ENCODE measurements at regions not wholly inside any gene's neighbourhood (a gene's known extent, or its start where the extent isn't known, plus 50 kb on each side); places are given as distances from the start of the nearest gene placed in this dataset.
"Not testable (repeated sequence)": the region's sequence is repeated elsewhere in the genome, so short reads cannot be mapped to it uniquely, and the experiment has no call there.

DNA sequence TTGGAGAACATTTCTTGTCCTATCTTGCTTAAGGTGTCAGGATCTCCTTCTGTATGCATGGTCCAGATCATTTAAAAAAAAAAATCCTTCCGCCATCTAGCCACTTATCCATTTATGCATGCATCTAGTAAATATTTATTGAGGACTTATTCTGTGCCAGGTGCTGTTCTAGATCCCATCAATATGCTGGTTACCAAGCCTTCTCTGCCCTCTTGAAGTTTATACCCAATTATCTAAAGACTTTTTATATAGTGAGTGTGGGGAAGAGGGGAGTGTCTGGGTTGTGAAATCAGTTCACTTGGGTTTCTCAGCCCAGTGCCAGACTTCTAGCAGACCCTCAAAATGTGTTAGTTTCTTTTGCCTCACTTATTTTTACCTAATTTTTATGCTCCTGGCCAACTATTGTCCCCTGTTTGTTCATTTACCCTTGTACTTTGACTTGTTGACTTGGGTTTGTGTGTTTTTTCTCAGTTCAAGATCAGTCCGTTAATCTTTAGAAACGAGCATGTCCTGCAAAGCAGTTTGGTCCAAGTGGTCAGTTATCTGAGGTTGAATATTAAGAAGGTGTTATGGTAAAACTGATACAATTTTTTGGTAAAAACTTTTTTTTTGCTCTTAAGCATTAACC lies 488.9 kb downstream of the PCNX1 start:
- DNase-seq, result no peak

GRCh38 chr14:71397371-71397770 lies 490.1 kb downstream of the PCNX1 start:
- no peak for DNase-seq

DNA sequence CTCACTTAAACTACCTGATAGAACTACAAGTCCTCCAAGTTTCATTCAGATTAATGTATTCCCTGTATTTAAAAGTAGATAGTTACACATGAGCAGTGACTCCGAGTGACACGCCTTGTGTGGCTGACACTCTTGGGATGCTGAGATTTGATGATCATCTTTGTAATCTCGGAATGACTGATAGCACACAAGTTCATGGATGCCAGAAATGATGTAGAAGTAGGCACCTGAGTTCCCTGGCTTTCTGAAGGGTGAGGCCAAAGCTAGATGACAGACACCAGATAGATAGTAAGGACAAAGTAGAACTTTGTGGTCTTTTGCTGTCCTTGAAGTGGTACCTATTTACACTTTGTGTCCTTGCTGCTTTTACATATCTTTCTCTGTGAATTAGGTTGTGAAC lies 491.2 kb downstream of the PCNX1 start:
- no peak for DNase-seq

DNA sequence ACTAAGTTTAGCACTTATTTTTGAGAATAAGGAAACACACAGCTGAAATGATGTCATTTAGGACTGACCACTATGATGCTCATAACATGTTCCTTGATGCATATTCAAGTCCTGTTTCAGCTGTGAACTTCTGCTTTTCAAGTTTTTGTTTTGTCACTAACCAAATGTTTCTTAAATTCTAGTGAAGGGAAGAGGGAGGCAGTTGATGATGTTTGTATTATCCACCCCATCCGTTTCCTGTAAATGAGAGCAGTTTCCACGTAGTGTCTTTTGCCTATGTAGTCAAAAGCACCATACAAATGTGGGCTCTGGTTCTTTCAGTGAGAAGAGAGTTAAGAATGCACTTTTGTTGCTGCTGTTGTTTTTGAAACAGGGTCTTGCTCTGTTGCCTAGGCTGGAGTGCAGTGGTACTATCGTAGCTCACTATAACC lies 491.8 kb downstream of the PCNX1 start:
- DNase-seq, result no peak

- no peak for DNase-seq
These were observed 493.6 kb downstream of the PCNX1 start for GRCh38 chr14:71400871-71401321.

DNA sequence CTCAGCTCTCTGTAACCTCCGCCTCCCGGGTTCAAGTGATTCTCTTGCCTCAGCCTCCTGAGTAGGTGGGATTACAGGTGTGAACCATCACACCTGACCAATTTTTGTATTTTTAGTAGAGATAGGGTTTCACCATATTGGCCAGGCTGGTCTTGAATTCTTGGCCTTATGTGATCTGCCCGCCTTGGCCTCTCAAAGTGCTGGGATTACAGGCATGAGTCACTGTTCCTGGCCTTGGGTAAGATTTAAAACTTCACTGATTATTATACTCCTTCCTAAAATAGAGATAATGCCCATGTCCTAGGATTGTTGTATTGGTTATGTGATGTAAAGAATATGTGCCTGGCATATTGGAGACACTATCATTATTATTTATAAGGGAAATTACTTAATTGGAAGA lies 495.2 kb downstream of the PCNX1 start:
- not testable (repeated sequence) for DNase-seq

- DNase-seq, result no peak
These were observed 496.4 kb downstream of the PCNX1 start for GRCh38 chr14:71403656-71404055.

DNA sequence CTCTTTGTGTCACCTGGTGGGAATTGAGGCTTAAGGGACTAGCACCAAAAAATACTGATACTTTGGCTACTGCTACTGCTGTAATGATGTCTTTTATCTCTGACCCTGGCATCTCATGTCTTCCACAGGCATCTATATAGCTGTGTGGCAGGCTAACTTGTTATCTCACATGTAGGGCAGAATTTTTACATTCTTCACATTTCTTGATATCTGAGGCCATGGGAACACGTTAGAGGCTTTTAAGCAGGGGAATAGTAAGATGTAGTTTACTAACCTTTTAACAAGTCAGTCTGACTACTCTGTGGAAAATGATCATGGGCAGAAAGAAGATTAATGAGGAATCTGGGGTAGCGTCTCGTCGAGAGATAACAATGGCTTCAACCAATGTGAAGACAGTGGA lies 498.4 kb downstream of the PCNX1 start:
- DNase-seq, result no peak

GRCh38 chr14:71408362-71409030 lies 501.2 kb downstream of the PCNX1 start:
- no peak for DNase-seq

GRCh38 chr14:71410578-71411284 lies 503.5 kb downstream of the PCNX1 start:
- no peak for DNase-seq

DNA sequence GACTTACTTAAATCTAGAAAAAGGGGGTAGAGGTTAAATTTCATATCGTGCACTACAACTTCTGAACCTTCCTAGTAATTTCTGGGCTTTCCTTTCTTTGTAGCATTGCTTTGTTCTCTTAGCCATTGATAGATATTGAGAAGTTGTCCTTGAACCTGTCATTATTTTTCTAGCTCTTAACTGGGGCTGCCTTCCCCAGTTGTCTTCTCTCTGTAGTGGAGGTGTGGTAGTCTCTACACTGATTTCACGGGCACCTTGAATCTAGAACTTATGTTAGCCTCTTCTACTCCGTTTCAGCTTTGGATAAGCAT lies 504.0 kb downstream of the PCNX1 start:
- no peak for DNase-seq

DNA sequence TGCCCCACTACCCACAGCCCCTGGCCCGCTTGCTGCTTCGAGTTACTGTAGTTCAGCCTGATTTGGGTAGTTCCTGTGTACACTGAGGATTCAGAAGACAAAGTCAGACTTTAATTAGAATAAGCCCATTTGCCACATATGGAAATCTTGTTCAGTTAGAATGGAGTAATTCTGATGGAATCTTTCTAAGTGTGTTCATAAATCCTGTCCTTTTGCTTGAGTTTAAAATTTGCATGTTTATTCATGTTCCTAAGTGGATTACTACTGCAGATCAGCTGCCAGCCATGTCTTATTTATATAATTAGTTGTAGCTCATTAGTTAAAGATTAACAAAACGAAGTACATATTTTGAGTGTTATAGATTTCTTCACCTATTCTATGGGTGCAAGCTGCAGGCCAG lies 504.5 kb downstream of the PCNX1 start:
- no peak for DNase-seq

- DNase-seq, result no peak
These were observed 507.6 kb downstream of the PCNX1 start for GRCh38 chr14:71414631-71415403.

DNA sequence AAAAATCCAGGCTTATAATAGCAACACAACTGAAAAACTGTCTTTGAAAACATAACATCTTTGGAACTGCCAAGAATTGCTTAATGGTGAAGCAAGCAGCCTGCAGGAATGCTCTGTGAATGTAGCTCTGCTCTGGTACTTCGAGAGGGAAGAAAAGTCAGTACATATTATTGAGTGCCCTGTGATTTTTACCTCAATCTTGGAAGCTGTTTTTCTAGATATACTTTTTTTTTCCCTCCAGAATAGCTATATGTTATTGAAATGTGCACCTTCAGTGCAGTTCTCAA lies 508.1 kb downstream of the PCNX1 start:
- no peak for DNase-seq

GRCh38 chr14:71416392-71416791 lies 509.1 kb downstream of the PCNX1 start:
- DNase-seq, result no peak

GRCh38 chr14:71418532-71419245 lies 511.4 kb downstream of the PCNX1 start:
- no peak for DNase-seq

DNA sequence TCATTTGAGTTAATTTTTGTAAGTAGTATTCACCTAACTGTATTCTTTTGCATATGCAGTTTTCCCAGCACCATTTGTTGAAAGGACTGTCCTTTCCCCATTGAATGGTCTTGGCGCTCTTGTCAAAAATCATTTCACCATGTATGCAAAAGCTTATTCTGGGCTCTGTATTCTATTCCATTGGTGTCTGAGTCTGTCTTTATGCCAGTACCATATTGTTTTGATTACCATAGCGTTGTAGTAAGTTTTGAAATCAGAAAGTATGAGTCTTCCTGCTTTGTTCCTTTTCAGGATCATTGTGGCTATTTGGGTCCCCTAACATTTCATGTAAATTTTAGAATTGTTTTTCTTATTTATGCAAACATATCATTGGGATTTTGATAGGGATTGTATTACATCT lies 508.7 kb upstream of the RGS6 start:
- no peak for DNase-seq

DNA sequence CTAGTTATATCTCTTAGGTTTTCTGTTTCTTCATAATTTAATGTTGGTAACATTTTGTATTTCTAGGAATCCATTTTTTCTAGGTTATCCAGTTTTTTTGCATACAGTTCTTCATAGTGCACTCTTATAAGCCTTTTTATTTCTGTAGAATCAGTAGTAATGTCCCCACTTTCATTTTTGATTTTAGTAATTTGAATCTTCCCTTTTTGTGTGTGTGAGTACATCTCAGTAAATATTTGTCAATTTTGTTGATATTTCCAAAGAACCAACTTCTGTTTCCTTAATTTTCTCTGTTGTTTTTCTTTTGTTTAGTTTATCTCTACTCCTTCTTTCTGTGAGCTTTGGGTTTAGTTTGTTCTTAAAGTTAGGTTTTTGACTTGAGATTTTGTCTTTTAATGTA lies 507.3 kb upstream of the RGS6 start:
- DNase-seq, result no peak

GRCh38 chr14:71426001-71426400 lies 506.2 kb upstream of the RGS6 start:
- DNase-seq, result no peak

- DNase-seq, result no peak
These were observed 502.3 kb upstream of the RGS6 start for GRCh38 chr14:71429902-71430301.

DNA sequence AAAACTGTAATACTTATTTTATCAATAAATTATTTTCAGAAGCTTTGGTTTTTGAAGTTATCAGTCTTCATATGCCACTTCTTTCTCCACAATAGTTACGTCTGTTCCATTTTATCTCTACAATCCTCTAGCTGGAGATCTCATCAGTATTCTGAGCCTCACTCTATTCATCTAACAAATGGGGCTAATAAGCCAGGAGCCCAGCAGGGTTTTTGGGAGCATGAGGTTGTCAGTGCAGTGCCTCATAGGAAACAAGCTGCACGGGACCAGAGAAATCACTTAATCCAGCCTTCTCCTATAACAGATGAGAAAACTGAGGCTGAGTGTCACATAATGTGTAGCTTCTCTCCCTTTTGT lies 501.9 kb upstream of the RGS6 start:
- no peak for DNase-seq

- no peak for DNase-seq
These were observed 501.4 kb upstream of the RGS6 start for GRCh38 chr14:71430678-71431376.

Measured in right lung (tissue), 2 donors.